ENCODE measurements at regions not wholly inside any gene's neighbourhood (a gene's known extent, or its start where the extent isn't known, plus 50 kb on each side); places are given as distances from the start of the nearest gene placed in this dataset.

DNA sequence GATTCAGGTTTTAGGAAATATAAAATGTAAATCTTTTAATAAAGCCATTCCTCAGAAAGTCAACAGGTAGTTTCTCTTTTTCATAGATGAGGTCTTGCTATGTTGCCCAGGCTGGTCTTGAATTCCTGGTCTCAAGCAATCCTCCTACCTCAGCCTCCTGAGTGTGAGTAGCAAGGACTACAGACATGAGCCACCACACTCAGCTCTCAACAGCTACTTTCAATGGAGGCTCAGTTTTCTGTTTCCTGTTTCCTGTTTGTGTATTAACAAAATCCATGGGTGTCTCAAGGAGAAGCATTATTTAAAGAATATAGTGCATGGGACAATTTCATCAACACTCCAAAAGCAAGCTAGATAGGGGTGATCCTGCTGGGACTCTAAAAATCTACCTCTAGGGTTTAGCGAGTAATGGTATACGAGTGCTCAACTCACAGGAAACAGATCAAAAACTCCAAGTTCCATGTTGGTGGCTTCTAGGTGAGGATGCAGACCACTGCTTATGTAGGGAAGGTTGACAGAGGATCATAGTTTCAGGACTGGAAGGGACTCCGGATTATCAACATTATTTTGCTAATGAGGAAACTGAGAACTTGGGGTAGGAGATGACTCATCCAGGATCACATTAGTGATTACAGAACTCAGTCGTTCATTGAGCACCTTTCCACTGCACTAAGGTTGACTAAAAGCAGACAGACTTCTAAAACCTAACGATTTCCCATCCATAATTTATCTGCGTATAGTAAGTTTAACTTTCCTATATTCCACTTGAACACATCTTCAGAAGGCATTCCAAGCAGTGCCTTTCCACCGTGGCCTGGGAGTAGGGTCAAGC lies 61.7 kb upstream of the WIPF1 start:
- Histone ChIP-seq H3K4me1 (peaks cover 3 to 23% (median 14%) of the 10 kb centered on the region in 3 donors), H3K27ac (no peak overlapping the region), H3K36me3 (no peaks in the 10 kb centered on the region), H3K27me3 (no peaks in the 10 kb centered on the region), H3K4me3 (no peak overlapping the region), H3K9me3 (no peaks in the 10 kb centered on the region)
- WGBS, 2 donors, result 79 to 81% methylated on average over 7 of the region's 7 CpGs
- DNase-seq, result no peak
- TF ChIP-seq POLR2A (IDR thresholded peaks at IDR 0.05), result no peak
- TF ChIP-seq, protein P1, sequence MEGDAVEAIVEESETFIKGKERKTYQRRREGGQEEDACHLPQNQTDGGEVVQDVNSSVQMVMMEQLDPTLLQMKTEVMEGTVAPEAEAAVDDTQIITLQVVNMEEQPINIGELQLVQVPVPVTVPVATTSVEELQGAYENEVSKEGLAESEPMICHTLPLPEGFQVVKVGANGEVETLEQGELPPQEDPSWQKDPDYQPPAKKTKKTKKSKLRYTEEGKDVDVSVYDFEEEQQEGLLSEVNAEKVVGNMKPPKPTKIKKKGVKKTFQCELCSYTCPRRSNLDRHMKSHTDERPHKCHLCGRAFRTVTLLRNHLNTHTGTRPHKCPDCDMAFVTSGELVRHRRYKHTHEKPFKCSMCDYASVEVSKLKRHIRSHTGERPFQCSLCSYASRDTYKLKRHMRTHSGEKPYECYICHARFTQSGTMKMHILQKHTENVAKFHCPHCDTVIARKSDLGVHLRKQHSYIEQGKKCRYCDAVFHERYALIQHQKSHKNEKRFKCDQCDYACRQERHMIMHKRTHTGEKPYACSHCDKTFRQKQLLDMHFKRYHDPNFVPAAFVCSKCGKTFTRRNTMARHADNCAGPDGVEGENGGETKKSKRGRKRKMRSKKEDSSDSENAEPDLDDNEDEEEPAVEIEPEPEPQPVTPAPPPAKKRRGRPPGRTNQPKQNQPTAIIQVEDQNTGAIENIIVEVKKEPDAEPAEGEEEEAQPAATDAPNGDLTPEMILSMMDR (IDR thresholded peaks at IDR 0.05), result no peak
- intact Hi-C loops (cut with DNase I), result no loop called here

DNA sequence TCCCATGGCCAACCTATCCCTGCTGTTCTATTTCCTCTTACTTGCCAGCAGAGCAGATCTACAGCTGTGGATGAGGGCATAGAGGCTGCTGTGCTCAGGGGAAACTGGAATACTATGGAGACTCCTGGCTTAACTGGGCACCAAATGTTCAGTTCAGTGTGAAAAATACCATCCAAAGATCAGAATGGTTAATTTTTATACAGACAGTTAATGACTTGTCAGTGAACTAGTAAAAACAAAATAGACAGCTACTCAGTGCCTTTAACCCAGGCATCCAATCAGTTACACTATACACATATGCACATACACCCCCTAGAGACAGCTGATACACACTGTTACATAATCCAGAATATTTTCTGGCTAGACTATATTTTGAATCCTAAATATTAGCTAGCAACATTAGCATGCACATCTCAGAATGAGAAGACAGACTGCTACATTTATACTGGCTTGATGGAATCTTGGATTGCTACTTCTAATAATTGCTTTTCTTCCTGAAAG lies 59.1 kb upstream of the WIPF1 start:
- H3K27ac ChIP-seq, result no peak overlapping the region
- H3K36me3 ChIP-seq, result no peaks in the 10 kb centered on the region
- no peaks in the 10 kb centered on the region for H3K4me1 ChIP-seq
- H3K27me3 ChIP-seq, result no peaks in the 10 kb centered on the region
- no peak overlapping the region for H3K4me3 ChIP-seq
- intact Hi-C loops (cut with DNase I), result no loop called here
- H3K9me3 ChIP-seq, result no peaks in the 10 kb centered on the region
- DNase-seq, result no peak
- TF ChIP-seq, protein P1 (IDR thresholded peaks at IDR 0.05), result no peak
- TF ChIP-seq POLR2A (IDR thresholded peaks at IDR 0.05), result no peak

DNA sequence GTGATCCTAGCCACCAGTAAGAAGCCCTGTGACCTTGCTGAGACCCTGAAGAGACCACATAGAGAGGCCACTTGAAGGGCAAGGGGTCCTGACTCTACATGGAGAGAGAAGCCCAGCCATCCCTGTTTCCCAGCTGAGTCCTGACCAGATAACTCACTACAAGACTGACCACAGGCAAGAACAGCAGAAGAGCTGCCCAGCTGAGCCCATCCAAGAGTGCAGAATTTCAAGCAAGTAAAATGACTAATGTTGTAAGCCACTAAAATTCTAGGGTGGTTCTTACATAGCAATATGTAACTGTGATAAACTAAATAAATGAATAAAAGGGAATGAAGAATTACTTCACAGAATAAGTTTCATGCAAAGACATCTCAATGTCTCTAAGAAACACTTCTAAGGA lies 58.4 kb upstream of the WIPF1 start:
- H3K9me3 ChIP-seq, result no peaks in the 10 kb centered on the region
- intact Hi-C loops (cut with DNase I), result no loop called here
- no peak for TF ChIP-seq POLR2A (IDR thresholded peaks at IDR 0.05)
- TF ChIP-seq, protein P1 (IDR thresholded peaks at IDR 0.05), result no peak
- no peaks in the 10 kb centered on the region for H3K27me3 ChIP-seq
- no peak for DNase-seq
- no peaks in the 10 kb centered on the region for H3K36me3 ChIP-seq
- no peak overlapping the region for H3K27ac ChIP-seq
- H3K4me1 ChIP-seq, result no peaks in the 10 kb centered on the region
- H3K4me3 ChIP-seq, result no peak overlapping the region

DNA sequence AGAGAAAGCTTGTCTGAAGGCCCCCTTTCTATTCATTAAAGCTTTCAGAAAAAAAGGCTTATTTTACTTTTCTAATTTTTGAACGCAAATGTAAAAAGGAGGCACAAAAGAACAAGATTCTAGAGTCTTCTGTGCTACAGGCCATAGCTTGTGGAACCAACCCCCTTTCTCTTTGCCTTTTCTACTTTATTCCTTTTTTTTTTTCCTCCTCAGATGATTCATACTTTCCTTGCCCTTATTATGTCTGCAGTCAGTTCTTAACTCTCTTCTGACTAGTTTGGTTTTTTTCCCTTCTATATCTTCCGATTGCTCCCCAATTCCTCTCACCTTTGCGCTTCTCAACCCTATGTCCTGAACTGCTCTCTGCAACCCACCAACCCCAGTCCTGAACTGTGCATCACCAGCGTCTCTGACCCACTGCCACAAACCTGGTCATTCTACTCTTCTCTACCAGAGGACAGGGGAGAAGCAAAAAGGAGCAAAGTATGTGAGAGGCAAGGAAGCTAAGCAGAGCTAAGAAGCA lies 56.9 kb upstream of the WIPF1 start:
- H3K27me3 ChIP-seq, result no peaks in the 10 kb centered on the region

DNA sequence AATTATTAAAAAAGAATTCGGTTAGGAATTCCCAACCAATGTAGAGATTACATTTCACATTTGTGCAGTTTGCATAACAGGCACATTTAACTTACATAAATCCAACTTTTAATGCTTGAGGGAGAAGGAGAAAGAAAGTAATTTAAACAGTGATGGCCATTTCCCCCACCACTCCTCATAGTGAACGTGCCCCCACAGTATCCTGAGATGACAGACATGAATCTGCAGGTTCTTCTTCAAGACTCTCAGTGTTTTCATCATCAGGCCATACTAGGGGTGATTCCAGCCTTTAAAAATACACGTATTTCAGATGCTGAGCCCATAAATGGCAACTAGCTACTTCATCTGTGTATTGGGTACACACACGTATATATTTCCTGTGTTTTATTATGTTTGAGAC lies 51.3 kb upstream of the WIPF1 start:
- H3K27me3 ChIP-seq, result no peaks in the 10 kb centered on the region
- H3K4me1 ChIP-seq, result no peaks in the 10 kb centered on the region
- TF ChIP-seq, protein P1 (IDR thresholded peaks at IDR 0.05), result no peak
- no peak for TF ChIP-seq POLR2A (IDR thresholded peaks at IDR 0.05)
- peaks cover 0 to 9% (median 0%) of the 10 kb centered on the region in 3 donors for H3K9me3 ChIP-seq
- H3K36me3 ChIP-seq, result no peaks in the 10 kb centered on the region
- no peak for DNase-seq
- no peak overlapping the region for H3K4me3 ChIP-seq
- H3K27ac ChIP-seq, result no peak overlapping the region
- intact Hi-C loops (cut with DNase I), result no loop called here
- 76 to 87% methylated on average over 3 to 4 of the region's 4 CpGs for WGBS, 2 donors

More for the DNA sequence above, 56.9 kb upstream of the WIPF1 start:
- Histone ChIP-seq H3K4me1 (no peaks in the 10 kb centered on the region), H3K9me3 (peaks cover 0 to under 1% (median 0%) of the 10 kb centered on the region in 3 donors), H3K27ac (no peak overlapping the region), H3K36me3 (no peaks in the 10 kb centered on the region), H3K4me3 (no peak overlapping the region)
- TF ChIP-seq POLR2A (IDR thresholded peaks at IDR 0.05), result no peak
- intact Hi-C loops (cut with DNase I), result no loop called here
- no peak for DNase-seq
- WGBS, 2 donors, result 72 to 90% methylated on average over 3 to 4 of the region's 4 CpGs

Data from esophagus squamous epithelium (tissue), 5 donors.